ACHN (cell line): ENCODE measurements at regions not wholly inside any gene's neighbourhood (a gene's known extent, or its start where the extent isn't known, plus 50 kb on each side); places are given as distances from the start of the nearest gene placed in this dataset.

Experiments
- DNase-seq: peaks from one replicate; pipeline ENCODE4 v3.0.0-alpha.2; 2015
- in situ Hi-C: cut with HindIII; loops from 2 replicates; pipeline ENCODE4 v1.10.0; 2017; ENCODE audit warnings: low sequenced_read_pairs, low pct_ligation_motif_present, low pct_unique_long_range_greater_than_20kb

DNA sequence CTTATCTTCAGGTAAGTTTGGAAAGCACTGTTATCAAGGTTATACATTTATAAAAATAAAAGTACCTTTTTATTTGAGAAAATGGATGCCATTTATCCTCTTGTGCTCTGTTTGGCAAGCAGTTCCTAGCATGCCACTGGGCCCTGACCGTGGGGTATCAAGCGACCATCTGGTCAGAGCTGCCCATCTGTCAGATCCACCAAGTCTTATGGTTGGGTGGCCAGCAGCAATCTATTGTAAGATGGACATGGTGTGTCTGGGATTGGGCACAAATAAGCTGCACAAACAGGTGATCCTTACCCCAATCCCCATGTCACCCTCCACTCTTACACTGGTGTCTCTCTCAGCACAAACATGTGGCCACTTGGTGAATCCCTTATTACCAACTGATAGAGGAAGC lies 178.5 kb downstream of the DLEU7 start:
- no peak for DNase-seq
- in situ Hi-C loops, result no loop called here

- in situ Hi-C loops, result no loop called here
- no peak for DNase-seq
Observed at GRCh38 chr13:50668049-50668448, 175.4 kb downstream of the DLEU7 start.

- no peak for DNase-seq
- in situ Hi-C loops, result no loop called here
Observed at GRCh38 chr13:50668691-50669271, 174.7 kb downstream of the DLEU7 start.

- in situ Hi-C loops, result no loop called here
- DNase-seq, result no peak
Observed at GRCh38 chr13:50670272-50670671, 173.2 kb downstream of the DLEU7 start.

GRCh38 chr13:50670847-50671496 lies 172.5 kb downstream of the DLEU7 start:
- DNase-seq, result no peak
- in situ Hi-C loops, result no loop called here

GRCh38 chr13:50671497-50671850 lies 172.0 kb downstream of the DLEU7 start:
- DNase-seq, result no peak
- in situ Hi-C loops, result no loop called here

GRCh38 chr13:50672025-50672424 lies 171.5 kb downstream of the DLEU7 start:
- DNase-seq, result no peak
- in situ Hi-C loops, result no loop called here

DNA sequence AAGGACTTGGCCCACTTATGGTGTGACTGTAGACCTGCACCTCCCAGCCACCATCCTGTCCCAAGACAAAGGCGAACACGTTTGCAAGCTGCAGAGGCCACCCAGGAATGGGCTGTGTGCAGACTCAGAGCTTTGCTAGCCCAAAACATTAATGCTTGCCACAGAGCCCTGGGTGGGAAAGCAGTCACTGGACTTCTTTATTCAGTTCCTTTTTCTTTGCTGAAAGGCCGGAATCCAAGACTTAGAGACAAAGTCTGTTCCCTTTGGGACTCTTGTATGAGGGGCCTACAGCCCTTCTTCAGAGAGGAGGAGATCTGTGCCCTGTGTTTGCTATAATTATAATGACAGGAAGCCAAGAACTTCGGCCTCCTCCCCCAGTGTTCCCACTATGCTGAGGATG lies 167.8 kb downstream of the DLEU7 start:
- in situ Hi-C loops, result no loop called here
- no peak for DNase-seq

- DNase-seq, result peak; percentile 45
- in situ Hi-C loops, result no loop called here
Observed at GRCh38 chr13:50676602-50677001, 166.9 kb downstream of the DLEU7 start.

DNA sequence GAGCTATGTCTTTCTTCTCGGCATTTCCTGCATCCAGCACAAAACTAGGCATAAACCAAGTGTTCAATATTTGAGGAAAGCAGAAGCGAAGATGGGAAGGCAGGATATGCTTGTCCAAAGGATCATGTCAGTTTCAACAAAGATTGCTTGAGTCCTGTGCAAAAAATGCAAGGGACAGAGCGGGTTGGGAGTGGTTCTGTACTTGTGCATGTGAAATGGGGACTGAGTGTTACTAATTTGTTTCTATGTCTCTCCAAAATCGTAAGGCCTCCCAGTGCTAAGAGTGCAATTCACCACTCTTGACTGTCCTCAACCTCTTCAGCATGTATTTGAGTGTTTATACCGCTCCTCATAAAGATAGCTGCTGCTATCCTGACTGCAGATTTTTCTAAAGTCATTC lies 166.2 kb downstream of the DLEU7 start:
- in situ Hi-C loops, result no loop called here
- DNase-seq, result no peak

- in situ Hi-C loops, result no loop called here
- no peak for DNase-seq
Observed at GRCh38 chr13:50677687-50678463, 165.6 kb downstream of the DLEU7 start.

DNA sequence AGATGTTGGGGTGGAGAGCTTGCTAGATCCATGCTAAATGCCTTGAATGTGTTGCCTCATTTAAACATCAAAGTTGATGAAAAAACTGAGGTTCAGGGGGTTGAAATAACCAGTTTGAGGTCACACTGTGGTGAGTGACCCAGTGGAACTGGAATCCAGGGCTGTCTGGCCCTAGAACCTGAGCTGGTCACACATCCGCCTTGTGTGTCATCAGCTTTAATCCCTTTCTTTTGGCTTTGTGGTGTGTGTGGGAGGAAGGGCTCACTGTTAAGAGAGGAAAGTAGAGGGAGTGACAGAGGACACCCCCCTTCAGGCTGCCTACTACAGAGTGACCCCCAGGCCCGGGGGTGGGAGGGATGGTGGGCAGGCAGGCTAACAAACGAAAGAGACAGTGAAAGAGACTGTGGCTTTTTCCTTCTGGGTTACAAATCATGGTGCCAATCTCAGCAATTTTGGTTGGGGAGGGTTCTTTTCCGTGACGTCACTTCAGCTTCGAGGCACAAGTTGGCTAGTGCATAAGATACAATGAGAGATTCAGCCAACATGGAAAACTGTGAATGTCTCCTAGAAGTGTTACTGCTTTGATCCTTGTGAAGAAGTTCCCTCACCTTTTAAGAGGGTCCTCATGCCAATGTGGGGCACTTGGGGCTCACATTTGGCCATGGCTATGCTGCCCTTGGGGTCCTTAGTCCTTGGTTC lies 164.9 kb downstream of the DLEU7 start:
- peak; percentile 5 for DNase-seq

GRCh38 chr13:50679321-50679720 lies 164.2 kb downstream of the DLEU7 start:
- in situ Hi-C loops, result no loop called here
- no peak for DNase-seq

More for the DNA sequence above, 164.9 kb downstream of the DLEU7 start:
- in situ Hi-C loops, result no loop called here

- DNase-seq, result no peak
- in situ Hi-C loops, result no loop called here
Observed at GRCh38 chr13:50682002-50682401, 161.5 kb downstream of the DLEU7 start.

DNA sequence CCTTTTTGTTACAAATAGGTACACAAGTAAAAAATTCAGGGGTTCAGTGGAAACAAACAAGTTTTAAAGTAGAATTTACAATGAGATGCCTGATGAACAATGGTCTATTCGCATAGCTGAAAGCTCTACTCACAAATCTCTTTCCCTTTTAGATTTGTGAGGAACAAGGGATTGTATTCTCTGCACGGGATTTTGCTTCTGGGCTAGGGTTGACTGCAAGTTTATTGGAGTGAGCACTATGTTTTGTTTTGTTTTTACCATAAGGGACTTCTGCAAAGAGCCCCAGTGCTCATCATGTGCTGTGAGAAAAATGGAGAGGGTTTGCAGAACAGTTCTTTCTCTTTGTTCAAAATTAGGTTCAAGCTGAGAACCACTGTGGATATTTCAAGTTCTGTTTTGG lies 160.5 kb downstream of the DLEU7 start:
- in situ Hi-C loops, result no loop called here
- no peak for DNase-seq

- no peak for DNase-seq
- in situ Hi-C loops, result no loop called here
Observed at GRCh38 chr13:50684366-50684765, 159.1 kb downstream of the DLEU7 start.

- DNase-seq, result no peak
- in situ Hi-C loops, result no loop called here
Observed at GRCh38 chr13:50685491-50685890, 158.0 kb downstream of the DLEU7 start.

DNA sequence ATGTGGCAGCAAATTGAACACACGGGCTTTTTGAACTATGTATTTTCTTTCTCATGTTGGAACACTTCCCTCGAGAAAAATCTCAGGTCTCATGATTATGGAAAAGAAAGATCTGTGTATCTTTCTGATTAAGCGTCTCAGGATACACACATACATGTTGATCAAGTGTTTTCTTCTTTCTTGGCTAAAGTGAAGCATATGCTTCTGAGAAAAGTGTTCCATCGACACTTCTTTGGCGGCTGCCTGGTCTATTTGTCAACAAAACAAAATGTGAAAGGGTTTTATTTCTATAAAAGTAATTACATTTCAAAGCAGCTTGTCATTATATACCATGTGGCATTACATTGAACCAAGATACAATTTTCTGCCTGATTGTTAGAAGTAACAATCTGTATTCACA lies 157.5 kb downstream of the DLEU7 start:
- DNase-seq, result no peak
- in situ Hi-C loops, result no loop called here

DNA sequence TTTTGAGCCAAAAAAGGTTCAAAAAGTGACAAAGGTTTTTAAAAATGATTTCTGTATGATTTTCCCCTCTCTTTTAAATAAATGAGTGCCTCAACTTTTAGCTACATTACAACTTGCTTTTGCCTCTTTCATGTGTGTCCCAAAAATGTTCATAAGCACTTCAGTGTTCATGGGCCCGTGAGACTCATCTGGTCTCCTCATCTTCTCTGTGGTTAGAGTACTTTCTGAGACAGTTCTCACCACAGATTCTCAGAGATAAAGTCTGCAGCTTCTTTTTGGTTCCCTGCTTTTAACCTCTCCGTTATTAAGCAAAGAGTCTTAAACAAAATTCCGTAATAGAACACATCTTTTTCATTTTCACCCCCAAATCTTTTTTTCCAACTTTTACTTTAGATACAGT lies 156.9 kb downstream of the DLEU7 start:
- in situ Hi-C loops, result no loop called here
- no peak for DNase-seq
